Umbilical cord (tissue), 1 donor: ENCODE measurements at regions not wholly inside any gene's neighbourhood (a gene's known extent, or its start where the extent isn't known, plus 50 kb on each side); places are given as distances from the start of the nearest gene placed in this dataset.
"Not testable (repeated sequence)": the region's sequence is repeated elsewhere in the genome, so short reads cannot be mapped to it uniquely, and the experiment has no call there.

Experiments
- DNase-seq: peaks from one replicate; pipeline ENCODE4 v3.0.0-alpha.2; 2015; ENCODE audit warnings: low spot score

GRCh38 chr20:11976966-11977365 is 59.3 kb downstream of the BTBD3 start:
- no peak for DNase-seq

- DNase-seq = no peak
These were observed 60.8 kb downstream of the BTBD3 start for GRCh38 chr20:11978496-11978895.

- no peak for DNase-seq
These were observed 61.8 kb downstream of the BTBD3 start for GRCh38 chr20:11979306-11979990.

GRCh38 chr20:11980263-11980662 is 62.6 kb downstream of the BTBD3 start:
- DNase-seq = no peak

- DNase-seq = no peak
These were observed 63.8 kb downstream of the BTBD3 start for GRCh38 chr20:11981366-11981947.

GRCh38 chr20:11982289-11982954 is 64.7 kb downstream of the BTBD3 start:
- no peak for DNase-seq

- no peak for DNase-seq
These were observed 65.3 kb downstream of the BTBD3 start for GRCh38 chr20:11982955-11983470.

GRCh38 chr20:11986954-11987353 is 69.3 kb downstream of the BTBD3 start:
- no peak for DNase-seq

GRCh38 chr20:11987526-11987925 is 69.8 kb downstream of the BTBD3 start:
- DNase-seq = no peak

- DNase-seq = no peak
These were observed 71.5 kb downstream of the BTBD3 start for GRCh38 chr20:11989018-11989771.

GRCh38 chr20:11992426-11992825 is 74.7 kb downstream of the BTBD3 start:
- no peak for DNase-seq

GRCh38 chr20:11993886-11994461 is 76.3 kb downstream of the BTBD3 start:
- DNase-seq = peak; percentile 40

- no peak for DNase-seq
These were observed 78.3 kb downstream of the BTBD3 start for GRCh38 chr20:11995805-11996567.

- DNase-seq = not testable (repeated sequence)
These were observed 87.1 kb downstream of the BTBD3 start for GRCh38 chr20:12004776-12005175.

GRCh38 chr20:12012241-12013222 is 94.8 kb downstream of the BTBD3 start:
- DNase-seq = peak; percentile 22

- DNase-seq = no peak
These were observed 96.6 kb downstream of the BTBD3 start for GRCh38 chr20:12014276-12014675.

- no peak for DNase-seq
These were observed 97.0 kb downstream of the BTBD3 start for GRCh38 chr20:12014736-12015135.

- DNase-seq = no peak
These were observed 98.6 kb downstream of the BTBD3 start for GRCh38 chr20:12016291-12016690.

GRCh38 chr20:12019715-12020114 is 102.0 kb downstream of the BTBD3 start:
- no peak for DNase-seq

- no peak for DNase-seq
These were observed 103.2 kb downstream of the BTBD3 start for GRCh38 chr20:12020846-12021245.
